Endodermal cell (in vitro differentiated cells): ENCODE measurements at regions not wholly inside any gene's neighbourhood (a gene's known extent, or its start where the extent isn't known, plus 50 kb on each side); places are given as distances from the start of the nearest gene placed in this dataset.

Experiments used
- DNase-seq: peaks from one replicate; pipeline ENCODE4 v3.0.0-alpha.2; 2017
- H3K27ac ChIP-seq: 2 replicates; pipeline ENCODE4 v1.5.1; 2013; ENCODE audit warnings: mild to moderate bottlenecking, low read depth, low read length, moderate library complexity
- H3K27me3 ChIP-seq: 2 replicates; pipeline ENCODE4 v1.6.1; 2013; ENCODE audit warnings: mild to moderate bottlenecking, low read length, moderate library complexity; ENCODE audit not compliant: insufficient read depth, control insufficient read depth, poor library complexity, severe bottlenecking
- H3K36me3 ChIP-seq: 2 replicates; pipeline ENCODE4 v1.7.0; 2013; ENCODE audit warnings: mild to moderate bottlenecking, low read length, moderate library complexity; ENCODE audit not compliant: control insufficient read depth, insufficient read depth
- H3K4me1 ChIP-seq: one replicate; pipeline ENCODE4 v1.7.0; 2013; ENCODE audit warnings: low read length; ENCODE audit not compliant: control insufficient read depth, insufficient read depth
- H3K4me3 ChIP-seq: 2 replicates; pipeline ENCODE4 v1.5.1; 2013; ENCODE audit warnings: mild to moderate bottlenecking, low read length, moderate library complexity
- H3K9ac ChIP-seq: 2 replicates; pipeline ENCODE4 v1.6.1; 2013; ENCODE audit warnings: mild to moderate bottlenecking, low read length, moderate library complexity; ENCODE audit not compliant: poor library complexity, severe bottlenecking; ENCODE audit errors: extremely low read depth
- H3K9me3 ChIP-seq: 2 replicates; pipeline ENCODE4 v1.6.1; 2013; ENCODE audit warnings: mild to moderate bottlenecking, low read length, moderate library complexity; ENCODE audit not compliant: control insufficient read depth
- H3K27ac Mint-ChIP-seq: 2 replicates; pipeline ENCODE4 v1.8.0; 2020; ENCODE audit warnings: mixed read lengths
- H3K27me3 Mint-ChIP-seq: 2 replicates; pipeline ENCODE4 v1.8.0; 2021; ENCODE audit warnings: mild to moderate bottlenecking, mixed read lengths; ENCODE audit not compliant: insufficient read depth
- H3K36me3 Mint-ChIP-seq: 2 replicates; pipeline ENCODE4 v1.8.0; 2020; ENCODE audit warnings: low read depth, mixed read lengths
- H3K4me1 Mint-ChIP-seq: 2 replicates; pipeline ENCODE4 v1.8.0; 2020; ENCODE audit warnings: mixed read lengths
- H3K4me3 Mint-ChIP-seq: 2 replicates; pipeline ENCODE4 v1.8.0; 2020; ENCODE audit warnings: mild to moderate bottlenecking, moderate library complexity, mixed read lengths
- H3K9me3 Mint-ChIP-seq: 2 replicates; pipeline ENCODE4 v1.8.0; 2020; ENCODE audit warnings: mild to moderate bottlenecking, mixed read lengths
- CTCF ChIP-seq: fragments of 200-600 bp; sonication (generic); conservative IDR thresholded peaks from 2 replicates; pipeline ENCODE4 v1.5.0; 2021; ENCODE audit warnings: antibody characterized with exemption, mild to moderate bottlenecking
- WGBS, 2 experiments: methylation state at CpG; one replicate each; pipeline versions ENCODE4 v1.1.5 to v1.1.7; 2013; ENCODE audit warnings: missing lambda C conversion rate in 2 of 2, mixed read lengths in 1 of 2; ENCODE audit not compliant: insufficient coverage in 1 of 2, insufficient read length in 1 of 2; 5-methylcytosine and 5-hydroxymethylcytosine counted together

GRCh38 chr22:25362883-25363240 lies 143.4 kb downstream of the CRYBB2 start:
- H3K9ac ChIP-seq: no peak overlapping the region
- peak overlapping the region; percentile 58 for H3K27ac Mint-ChIP-seq
- DNase-seq: no peak
- no peaks in the 10 kb centered on the region for H3K27me3 ChIP-seq
- no peaks in the 10 kb centered on the region for H3K36me3 Mint-ChIP-seq
- no peak for TF ChIP-seq CTCF
- no peaks in the 10 kb centered on the region for H3K4me1 ChIP-seq
- no peaks in the 10 kb centered on the region for H3K4me1 Mint-ChIP-seq
- no peak overlapping the region for H3K27ac ChIP-seq
- WGBS, 2 experiments: 86 to 95% methylated on average over 11 of the region's 11 CpGs
- H3K27me3 Mint-ChIP-seq: no peaks in the 10 kb centered on the region
- H3K9me3 Mint-ChIP-seq: no peaks in the 10 kb centered on the region
- H3K4me3 ChIP-seq: no peak overlapping the region
- peaks cover 5% of the 10 kb centered on the region for H3K36me3 ChIP-seq
- no peak overlapping the region for H3K4me3 Mint-ChIP-seq
- H3K9me3 ChIP-seq: no peaks in the 10 kb centered on the region

- H3K4me1 ChIP-seq: no peaks in the 10 kb centered on the region
- TF ChIP-seq CTCF: no peak
- no peaks in the 10 kb centered on the region for H3K4me1 Mint-ChIP-seq
- 89 to 92% methylated on average over 5 to 8 of the region's 8 CpGs for WGBS, 2 experiments
- no peaks in the 10 kb centered on the region for H3K9me3 ChIP-seq
- H3K27ac ChIP-seq: no peak overlapping the region
- H3K9me3 Mint-ChIP-seq: no peaks in the 10 kb centered on the region
- no peak overlapping the region for H3K4me3 ChIP-seq
- peaks cover 5% of the 10 kb centered on the region for H3K36me3 ChIP-seq
- H3K27me3 Mint-ChIP-seq: no peaks in the 10 kb centered on the region
- no peak overlapping the region for H3K9ac ChIP-seq
- H3K4me3 Mint-ChIP-seq: no peak overlapping the region
- H3K27me3 ChIP-seq: no peaks in the 10 kb centered on the region
- peak overlapping the region; percentile 33 for H3K27ac Mint-ChIP-seq
- no peaks in the 10 kb centered on the region for H3K36me3 Mint-ChIP-seq
- no peak for DNase-seq
These were observed 144.0 kb downstream of the CRYBB2 start for GRCh38 chr22:25363474-25363873.

- no peaks in the 10 kb centered on the region for H3K9me3 ChIP-seq
- H3K4me3 ChIP-seq: no peak overlapping the region
- H3K4me3 Mint-ChIP-seq: no peak overlapping the region
- no peak for TF ChIP-seq CTCF
- WGBS, 2 experiments: 88 to 89% methylated on average over 1 of the region's 1 CpG
- H3K9me3 Mint-ChIP-seq: no peaks in the 10 kb centered on the region
- peaks cover 5% of the 10 kb centered on the region for H3K36me3 ChIP-seq
- no peak overlapping the region for H3K9ac ChIP-seq
- H3K4me1 ChIP-seq: no peaks in the 10 kb centered on the region
- no peaks in the 10 kb centered on the region for H3K27me3 ChIP-seq
- no peak for DNase-seq
- no peak overlapping the region for H3K27ac ChIP-seq
- H3K27me3 Mint-ChIP-seq: no peaks in the 10 kb centered on the region
- no peaks in the 10 kb centered on the region for H3K4me1 Mint-ChIP-seq
- no peak overlapping the region for H3K27ac Mint-ChIP-seq
- no peaks in the 10 kb centered on the region for H3K36me3 Mint-ChIP-seq
These were observed 144.8 kb downstream of the CRYBB2 start for GRCh38 chr22:25364281-25364680.
